IPS-18a (cell line): ENCODE measurements at regions not wholly inside any gene's neighbourhood (a gene's known extent, or its start where the extent isn't known, plus 50 kb on each side); places are given as distances from the start of the nearest gene placed in this dataset.

Source experiments
- H3K27ac ChIP-seq: one replicate; pipeline ENCODE4 v1.5.1; 2013; ENCODE audit warnings: low read length
- H3K27me3 ChIP-seq: one replicate; pipeline ENCODE4 v1.6.1; 2013; ENCODE audit warnings: mild to moderate bottlenecking, low read length; ENCODE audit not compliant: control insufficient read depth, insufficient read depth
- H3K36me3 ChIP-seq: one replicate; pipeline ENCODE4 v1.6.1; 2013; ENCODE audit warnings: low read depth, low read length; ENCODE audit not compliant: control insufficient read depth
- H3K4me1 ChIP-seq: one replicate; pipeline ENCODE4 v1.6.1; 2013; ENCODE audit warnings: low read depth, low read length; ENCODE audit not compliant: control insufficient read depth
- H3K4me3 ChIP-seq: one replicate; pipeline ENCODE4 v1.5.1; 2013; ENCODE audit warnings: low read length
- H3K9ac ChIP-seq: one replicate; pipeline ENCODE4 v1.6.1; 2013; ENCODE audit warnings: mild to moderate bottlenecking, low read length, moderate library complexity
- H3K9me3 ChIP-seq: one replicate; pipeline ENCODE4 v1.6.1; 2013; ENCODE audit warnings: low read depth, low read length; ENCODE audit not compliant: control insufficient read depth

GRCh38 chr17:13403982-13404946, 197.5 kb downstream of the HS3ST3A1 start:
- Histone ChIP-seq H3K4me1 (peaks cover 10% of the 10 kb centered on the region), H3K36me3 (no peaks in the 10 kb centered on the region), H3K9ac (no peak overlapping the region), H3K9me3 (no peaks in the 10 kb centered on the region), H3K27ac (no peak overlapping the region), H3K27me3 (no peaks in the 10 kb centered on the region), H3K4me3 (no peak overlapping the region)

GRCh38 chr17:13400491-13400890, 201.2 kb downstream of the HS3ST3A1 start:
- Histone ChIP-seq H3K36me3 (no peaks in the 10 kb centered on the region), H3K4me3 (no peak overlapping the region), H3K4me1 (peaks cover 9% of the 10 kb centered on the region), H3K27ac (no peak overlapping the region), H3K9ac (no peak overlapping the region), H3K9me3 (no peaks in the 10 kb centered on the region), H3K27me3 (no peaks in the 10 kb centered on the region)

GRCh38 chr17:13398853-13399252, 202.9 kb downstream of the HS3ST3A1 start:
- H3K9ac ChIP-seq, result no peak overlapping the region
- H3K27me3 ChIP-seq, result no peaks in the 10 kb centered on the region
- no peaks in the 10 kb centered on the region for H3K36me3 ChIP-seq
- H3K27ac ChIP-seq, result no peak overlapping the region
- H3K4me1 ChIP-seq, result peaks cover 5% of the 10 kb centered on the region
- no peak overlapping the region for H3K4me3 ChIP-seq
- no peaks in the 10 kb centered on the region for H3K9me3 ChIP-seq

- Histone ChIP-seq H3K4me3 (no peak overlapping the region), H3K9me3 (no peaks in the 10 kb centered on the region), H3K4me1 (peaks cover 5% of the 10 kb centered on the region), H3K36me3 (no peaks in the 10 kb centered on the region), H3K27ac (no peak overlapping the region), H3K9ac (no peak overlapping the region), H3K27me3 (no peaks in the 10 kb centered on the region)
Observed at GRCh38 chr17:13398091-13398490, 203.6 kb downstream of the HS3ST3A1 start.

- no peak overlapping the region for H3K4me3 ChIP-seq
- no peaks in the 10 kb centered on the region for H3K36me3 ChIP-seq
- H3K9me3 ChIP-seq, result no peaks in the 10 kb centered on the region
- H3K4me1 ChIP-seq, result peaks cover 5% of the 10 kb centered on the region
- no peak overlapping the region for H3K27ac ChIP-seq
- H3K27me3 ChIP-seq, result no peaks in the 10 kb centered on the region
- no peak overlapping the region for H3K9ac ChIP-seq
Observed at GRCh38 chr17:13395862-13396261, 205.9 kb downstream of the HS3ST3A1 start.

GRCh38 chr17:13395346-13395745, 206.4 kb downstream of the HS3ST3A1 start:
- Histone ChIP-seq H3K4me1 (peaks cover 5% of the 10 kb centered on the region), H3K4me3 (no peak overlapping the region), H3K27ac (no peak overlapping the region), H3K9me3 (no peaks in the 10 kb centered on the region), H3K9ac (no peak overlapping the region), H3K36me3 (no peaks in the 10 kb centered on the region), H3K27me3 (no peaks in the 10 kb centered on the region)

GRCh38 chr17:13393841-13394710, 207.7 kb downstream of the HS3ST3A1 start:
- H3K27me3 ChIP-seq, result no peaks in the 10 kb centered on the region
- no peak overlapping the region for H3K27ac ChIP-seq
- H3K36me3 ChIP-seq, result no peaks in the 10 kb centered on the region
- H3K4me3 ChIP-seq, result no peak overlapping the region
- no peak overlapping the region for H3K9ac ChIP-seq
- H3K4me1 ChIP-seq, result peaks cover 5% of the 10 kb centered on the region
- H3K9me3 ChIP-seq, result no peaks in the 10 kb centered on the region

GRCh38 chr17:13387952-13388351, 213.8 kb downstream of the HS3ST3A1 start:
- Histone ChIP-seq H3K36me3 (no peaks in the 10 kb centered on the region), H3K27me3 (no peaks in the 10 kb centered on the region), H3K9ac (no peak overlapping the region), H3K4me3 (no peak overlapping the region), H3K27ac (no peak overlapping the region), H3K9me3 (no peaks in the 10 kb centered on the region), H3K4me1 (no peaks in the 10 kb centered on the region)

- no peaks in the 10 kb centered on the region for H3K4me1 ChIP-seq
- H3K27ac ChIP-seq, result no peak overlapping the region
- H3K9ac ChIP-seq, result no peak overlapping the region
- no peaks in the 10 kb centered on the region for H3K27me3 ChIP-seq
- H3K36me3 ChIP-seq, result no peaks in the 10 kb centered on the region
- H3K9me3 ChIP-seq, result no peaks in the 10 kb centered on the region
- no peak overlapping the region for H3K4me3 ChIP-seq
Observed at GRCh38 chr17:13387236-13387635, 214.5 kb downstream of the HS3ST3A1 start.

- no peak overlapping the region for H3K4me3 ChIP-seq
- no peaks in the 10 kb centered on the region for H3K4me1 ChIP-seq
- H3K9me3 ChIP-seq, result no peaks in the 10 kb centered on the region
- H3K27ac ChIP-seq, result no peak overlapping the region
- H3K36me3 ChIP-seq, result no peaks in the 10 kb centered on the region
- no peak overlapping the region for H3K9ac ChIP-seq
- no peaks in the 10 kb centered on the region for H3K27me3 ChIP-seq
Observed at GRCh38 chr17:13385481-13385911, 216.2 kb downstream of the HS3ST3A1 start.

- no peak overlapping the region for H3K27ac ChIP-seq
- H3K27me3 ChIP-seq, result no peaks in the 10 kb centered on the region
- no peaks in the 10 kb centered on the region for H3K4me1 ChIP-seq
- no peaks in the 10 kb centered on the region for H3K9me3 ChIP-seq
- no peak overlapping the region for H3K4me3 ChIP-seq
- H3K9ac ChIP-seq, result no peak overlapping the region
- no peaks in the 10 kb centered on the region for H3K36me3 ChIP-seq
Observed at GRCh38 chr17:13384626-13385025, 217.1 kb downstream of the HS3ST3A1 start.
